HCT116 (cell line): ENCODE measurements at regions not wholly inside any gene's neighbourhood (a gene's known extent, or its start where the extent isn't known, plus 50 kb on each side); places are given as distances from the start of the nearest gene placed in this dataset.

Source experiments
- CTCF ChIP-seq, 3 experiments: fragments of 200-600 bp in 1 of 3; sonication (generic) in 1 of 3; IDR thresholded peaks in 2 of 3; conservative IDR thresholded peaks in 1 of 3; 2 replicates each; pipeline ENCODE4 v1.5.1; 2012 to 2017; ENCODE audit warnings: low read depth in 2 of 3, low read length in 2 of 3, antibody characterized with exemption in 1 of 3, borderline replicate concordance in 1 of 3, control low read depth in 1 of 3, mild to moderate bottlenecking in 1 of 3, mixed read lengths in 1 of 3, mixed run types in 1 of 3, moderate library complexity in 1 of 3; ENCODE audit not compliant: insufficient read depth in 1 of 3
- POLR2A ChIP-seq: IDR thresholded peaks from 2 replicates; pipeline ENCODE4 v1.7.0; 2011; ENCODE audit warnings: borderline replicate concordance; ENCODE audit not compliant: insufficient read depth, insufficient read length; ENCODE audit errors: extremely low read depth
- SRF ChIP-seq: IDR thresholded peaks from 2 replicates; pipeline ENCODE4 v1.6.1; 2012; ENCODE audit warnings: low read depth
- TF ChIP-seq, protein P1 (sequence below): IDR thresholded peaks from 2 replicates; pipeline ENCODE4 v1.6.1; 2012

DNA sequence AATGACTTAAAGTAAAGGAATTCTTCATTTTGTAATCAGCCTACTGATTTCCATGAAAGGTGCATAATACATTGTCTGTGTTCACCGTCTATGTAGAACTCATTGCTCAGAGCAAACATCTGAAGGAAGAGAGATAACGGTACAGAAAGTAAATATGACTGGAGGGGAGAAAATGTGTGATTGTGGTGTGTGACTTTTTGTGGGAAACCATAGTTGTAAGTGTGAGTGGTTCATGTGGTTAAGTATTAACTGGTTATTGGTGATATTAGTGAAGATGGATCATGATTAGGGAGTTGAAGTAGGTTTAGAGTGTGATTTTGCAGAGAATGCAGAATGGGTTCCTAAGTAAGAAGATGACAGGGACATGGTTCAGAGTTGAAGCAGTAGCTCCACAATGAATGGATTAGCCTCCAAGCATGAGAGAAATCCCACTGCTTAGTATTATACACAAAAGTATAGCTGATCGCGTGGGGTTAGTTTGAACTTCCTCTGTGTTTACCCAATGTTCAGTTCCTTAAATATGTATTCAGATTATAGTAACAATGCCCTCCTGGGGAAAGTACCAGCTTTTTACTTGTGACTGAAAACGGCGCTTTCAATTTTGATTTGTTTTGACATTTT, 368.9 kb downstream of the UTRN start:
- no peak for TF ChIP-seq CTCF (IDR thresholded peaks at IDR 0.05 in 2 of 3, conservative IDR thresholded peaks at IDR 0.05 in 1 of 3; ENCODE audit: borderline replicate concordance in 1 of 3, insufficient read depth in 1 of 3, low read depth in 2 of 3, low read length in 2 of 3)
- TF ChIP-seq, protein P1, sequence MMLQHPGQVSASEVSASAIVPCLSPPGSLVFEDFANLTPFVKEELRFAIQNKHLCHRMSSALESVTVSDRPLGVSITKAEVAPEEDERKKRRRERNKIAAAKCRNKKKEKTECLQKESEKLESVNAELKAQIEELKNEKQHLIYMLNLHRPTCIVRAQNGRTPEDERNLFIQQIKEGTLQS = no peak
- TF ChIP-seq POLR2A = no peak
- TF ChIP-seq SRF = no peak
